ENCODE measurements at regions not wholly inside any gene's neighbourhood (a gene's known extent, or its start where the extent isn't known, plus 50 kb on each side); places are given as distances from the start of the nearest gene placed in this dataset.

- TF ChIP-seq POLR2AphosphoS5 (IDR thresholded peaks at IDR 0.05) (no peak), POLR2A (IDR thresholded peaks at IDR 0.05) (no peak), CTCF (IDR thresholded peaks at IDR 0.05) (no peak), EP300 (IDR thresholded peaks at IDR 0.05) (no peak)
Measured at GRCh38 chr9:32863291-32863690, 80.0 kb downstream of the TMEM215 start.
